GM19043 (cell line): ENCODE measurements at regions not wholly inside any gene's neighbourhood (a gene's known extent, or its start where the extent isn't known, plus 50 kb on each side); places are given as distances from the start of the nearest gene placed in this dataset.

Source experiments
- ATAC-seq: cut with Tn5 transposase; IDR thresholded peaks from one replicate; pipeline ENCODE4 v1.9.1; 2021; ENCODE audit warnings: low read depth; ENCODE audit not compliant: unreplicated experiment

- no peak for ATAC-seq
Measured at GRCh38 chr18:22467760-22468553, 50.2 kb upstream of the CTAGE1 start.

DNA sequence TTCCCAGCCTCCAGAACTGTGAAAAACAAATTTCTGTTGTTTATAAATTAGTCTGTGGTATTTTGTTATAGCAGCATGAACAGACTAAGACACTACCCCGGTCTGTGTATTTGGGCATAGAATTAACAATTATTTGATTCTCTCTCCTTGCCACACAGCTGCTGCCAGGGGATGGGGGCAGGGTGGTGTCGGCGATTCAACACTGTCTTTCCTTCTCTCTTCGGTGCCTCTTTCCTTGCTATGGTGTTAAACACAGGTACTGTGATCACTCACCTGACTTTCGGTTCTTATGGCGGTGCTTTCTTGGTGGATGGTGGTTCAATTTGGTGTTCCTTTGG lies 50.8 kb upstream of the CTAGE1 start:
- no peak for ATAC-seq

DNA sequence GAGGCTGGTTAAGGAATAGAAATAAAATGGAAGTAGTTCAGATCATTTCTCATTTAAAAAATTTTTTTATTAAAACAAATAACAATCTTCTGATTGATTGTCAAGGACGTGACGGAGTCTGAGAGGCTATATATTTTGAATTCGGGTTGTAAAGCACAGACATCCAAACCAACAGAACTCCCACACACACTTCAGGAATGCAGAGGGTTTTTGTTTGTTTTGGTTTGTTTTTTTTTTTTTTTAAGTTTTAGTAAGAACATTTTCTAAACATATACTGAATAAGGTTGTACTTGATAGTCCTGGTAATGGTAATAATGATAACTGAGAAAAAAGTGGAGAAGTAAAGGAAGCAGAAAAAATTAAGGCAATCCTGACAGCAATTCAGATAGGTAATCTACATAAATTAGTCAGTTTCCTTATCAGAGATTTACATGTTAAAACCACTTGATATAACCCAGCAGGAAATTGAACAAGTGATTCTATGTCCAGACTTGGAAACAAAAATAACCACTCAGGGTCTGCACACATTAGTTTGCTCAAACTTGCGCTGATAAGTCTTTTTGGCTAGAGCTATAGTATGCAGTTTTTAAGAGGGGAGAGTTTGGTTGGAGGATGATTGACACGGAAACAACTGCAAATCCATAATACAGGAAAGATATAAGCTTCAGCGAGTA lies 51.5 kb upstream of the CTAGE1 start:
- no peak for ATAC-seq

DNA sequence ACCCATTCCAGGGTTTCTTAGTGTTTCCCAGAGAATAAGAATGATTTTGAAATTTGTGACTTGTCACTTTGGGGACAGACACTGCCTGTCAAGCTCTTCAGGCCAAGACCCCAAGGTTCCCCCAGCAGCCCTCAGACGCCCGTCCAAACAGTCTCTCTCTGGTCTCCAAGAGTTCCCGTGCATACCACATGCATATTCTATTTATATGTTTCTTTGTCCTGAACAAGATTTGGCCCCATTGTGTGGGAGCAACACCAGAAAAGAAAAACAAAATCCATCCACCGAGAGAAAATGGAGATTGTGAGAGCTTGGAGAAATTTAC lies 52.2 kb upstream of the CTAGE1 start:
- ATAC-seq: no peak

DNA sequence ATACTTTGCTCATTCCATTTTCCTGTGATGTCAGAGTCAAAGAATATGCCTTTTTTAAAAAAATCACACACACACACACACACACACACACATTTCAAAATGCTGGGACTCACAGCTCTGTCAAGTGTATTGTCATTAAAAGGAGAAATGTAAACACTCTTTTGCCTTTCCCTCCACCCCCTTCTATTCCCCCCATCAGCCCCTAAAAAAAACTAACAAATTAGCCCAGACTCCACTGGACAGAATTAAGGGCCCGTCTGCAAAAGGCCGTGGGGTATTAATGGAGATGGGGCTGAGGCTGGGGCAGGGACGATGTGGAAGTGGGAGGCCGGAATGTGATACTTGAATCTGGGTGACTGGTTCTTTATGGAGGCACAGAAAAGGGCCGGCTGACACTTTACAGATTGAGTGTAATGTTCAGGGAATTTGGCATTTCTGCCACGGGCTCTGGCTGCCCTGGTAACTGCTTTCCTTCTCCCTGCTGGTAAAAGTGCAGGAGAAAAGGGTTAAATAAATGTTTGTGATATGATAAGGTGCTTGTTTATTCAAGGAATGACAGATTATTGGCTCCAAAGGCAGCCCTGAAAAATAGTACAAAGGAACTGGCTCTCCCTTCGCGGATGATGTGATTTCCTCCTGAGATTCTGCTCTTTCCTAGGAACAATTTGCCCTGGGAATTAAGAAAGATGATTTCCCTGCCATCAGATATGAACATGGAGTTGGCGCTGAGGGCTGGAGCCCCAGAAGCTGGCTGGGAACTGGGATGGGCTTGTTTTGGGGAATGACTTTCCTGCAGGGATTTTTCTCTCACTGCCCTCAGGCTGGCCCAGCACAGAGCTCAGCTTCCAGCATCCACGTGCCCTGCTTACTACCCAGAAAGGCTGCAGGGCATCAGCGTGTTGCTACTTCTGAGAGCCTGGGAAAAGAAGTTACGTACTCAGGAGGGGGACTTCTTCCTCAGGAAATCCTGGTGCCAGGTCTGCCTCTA lies 52.8 kb upstream of the CTAGE1 start:
- ATAC-seq: no peak

GRCh38 chr18:22471546-22472131 lies 53.9 kb upstream of the CTAGE1 start:
- ATAC-seq: no peak

GRCh38 chr18:22473366-22473765 lies 55.7 kb upstream of the CTAGE1 start:
- ATAC-seq: no peak

- ATAC-seq: no peak
Measured at GRCh38 chr18:22475426-22476100, 57.8 kb upstream of the CTAGE1 start.

DNA sequence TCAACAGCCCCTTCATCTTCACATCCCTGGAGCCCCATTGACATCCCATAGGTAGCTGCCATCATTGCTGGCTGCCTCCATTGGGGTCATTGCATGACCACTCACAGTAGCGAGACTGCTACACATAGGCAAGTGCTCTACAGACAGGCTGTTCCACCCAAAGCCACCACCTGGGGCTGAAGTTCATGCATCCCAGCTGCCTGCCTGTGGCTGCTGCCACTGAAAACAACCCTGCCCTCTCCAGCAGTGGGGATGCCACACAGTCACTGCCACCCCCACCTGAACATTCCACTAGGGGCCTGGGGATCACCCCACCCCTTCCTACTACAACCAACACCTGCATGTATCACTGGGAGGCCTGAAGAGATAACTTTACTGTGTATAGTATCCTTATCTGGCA lies 59.5 kb upstream of the CTAGE1 start:
- ATAC-seq: no peak

- ATAC-seq: no peak
Measured at GRCh38 chr18:22482948-22483347, 65.2 kb upstream of the CTAGE1 start.

- no peak for ATAC-seq
Measured at GRCh38 chr18:22483407-22483806, 65.7 kb upstream of the CTAGE1 start.

DNA sequence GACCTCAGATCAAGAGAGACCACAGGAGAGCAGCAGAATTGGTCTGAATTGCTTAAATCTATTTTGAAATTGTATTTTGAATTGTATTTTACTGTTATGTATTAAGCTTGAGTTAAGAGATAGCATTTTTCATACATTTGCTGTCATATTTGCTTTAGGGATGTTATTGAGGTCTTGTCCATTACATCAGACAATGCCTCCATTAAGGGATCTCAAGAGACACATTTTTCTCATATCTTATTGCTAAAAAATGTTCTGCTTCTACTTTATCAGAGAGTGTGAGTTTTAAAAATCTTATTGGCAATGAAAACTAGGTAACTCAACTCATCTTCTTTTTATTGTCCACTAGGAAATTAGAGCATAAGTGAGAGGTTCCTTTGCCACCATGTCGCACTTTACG lies 66.8 kb upstream of the CTAGE1 start:
- no peak for ATAC-seq

DNA sequence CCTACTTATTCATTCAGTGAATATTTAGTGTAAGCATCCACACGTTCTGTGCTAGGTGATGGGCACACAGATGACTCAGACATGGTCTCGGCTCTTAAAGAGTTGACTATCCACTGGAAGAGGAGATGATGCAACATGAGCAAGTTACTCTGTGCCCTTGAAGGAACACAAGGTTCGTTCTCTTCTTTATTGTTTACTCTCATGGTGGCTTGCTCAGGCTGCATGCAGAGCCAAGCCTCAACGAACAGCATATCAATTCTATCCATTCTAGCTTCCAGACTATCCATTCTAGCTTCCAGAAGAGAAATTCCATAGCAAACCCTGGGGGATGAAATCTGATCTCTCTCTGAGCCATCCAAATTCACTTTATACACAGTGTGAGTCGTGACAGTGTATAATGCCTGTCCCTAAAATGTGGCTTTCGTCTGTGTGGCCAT lies 68.1 kb upstream of the CTAGE1 start:
- ATAC-seq: no peak

GRCh38 chr18:22486667-22487066 lies 69.0 kb upstream of the CTAGE1 start:
- ATAC-seq: no peak

DNA sequence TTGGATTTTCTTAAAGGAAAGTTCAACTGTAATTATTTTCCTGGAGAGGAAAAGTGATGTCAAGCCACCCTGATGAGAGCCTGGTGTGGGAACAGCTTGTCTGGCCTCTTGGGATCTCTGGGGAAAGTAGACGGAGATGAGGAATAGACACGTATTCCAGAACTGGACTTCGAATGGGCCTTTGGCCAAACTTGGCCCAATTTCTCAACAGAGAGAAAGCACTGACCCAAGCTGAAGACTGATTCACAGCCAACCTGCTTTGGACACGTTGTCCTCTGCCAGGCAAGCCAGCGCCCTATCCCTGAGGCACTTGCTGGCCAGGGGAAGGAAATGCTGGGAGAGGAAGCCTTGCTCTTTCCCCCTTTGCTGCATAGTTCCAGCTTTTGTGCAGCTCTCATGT lies 70.8 kb upstream of the CTAGE1 start:
- no peak for ATAC-seq

GRCh38 chr18:22489704-22490103 lies 72.0 kb upstream of the CTAGE1 start:
- no peak for ATAC-seq

DNA sequence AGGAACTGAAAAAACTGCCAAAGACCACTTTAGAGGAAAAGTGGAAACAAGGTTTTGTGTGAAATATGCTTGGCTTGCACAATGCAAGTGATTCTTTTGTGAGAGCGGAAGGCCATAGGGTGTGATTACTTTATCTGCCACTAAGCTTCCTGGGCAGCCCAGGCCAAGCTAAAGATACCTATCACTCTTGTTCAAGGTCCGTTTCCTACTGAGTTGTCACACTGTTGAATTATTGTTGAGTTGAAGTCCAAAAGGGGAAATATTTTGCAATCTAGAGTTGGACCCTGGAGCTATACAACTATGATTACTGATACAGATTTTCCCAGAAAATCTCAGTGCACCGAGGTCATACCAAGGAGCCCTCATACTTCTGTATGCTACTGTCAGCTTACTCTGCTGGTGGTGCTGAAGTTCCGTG lies 72.7 kb upstream of the CTAGE1 start:
- no peak for ATAC-seq

DNA sequence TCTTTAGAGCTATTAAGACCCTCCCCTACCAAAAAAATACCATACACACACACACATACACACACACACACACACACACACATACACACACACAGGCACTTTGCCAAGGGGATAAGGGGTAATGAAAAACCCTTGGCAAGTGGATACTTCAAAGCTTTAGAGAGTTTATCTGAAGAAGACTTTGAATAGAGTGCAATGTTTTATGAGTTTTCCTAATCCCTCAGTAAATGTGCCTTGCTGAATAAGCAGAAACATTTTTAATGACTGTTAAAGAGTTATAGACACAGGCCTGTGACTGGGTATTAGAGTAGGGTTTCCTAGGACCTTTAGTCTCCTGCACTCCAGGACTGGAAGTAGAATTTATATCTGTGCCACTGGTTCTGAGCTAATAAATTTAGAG lies 75.5 kb upstream of the CTAGE1 start:
- ATAC-seq: no peak

DNA sequence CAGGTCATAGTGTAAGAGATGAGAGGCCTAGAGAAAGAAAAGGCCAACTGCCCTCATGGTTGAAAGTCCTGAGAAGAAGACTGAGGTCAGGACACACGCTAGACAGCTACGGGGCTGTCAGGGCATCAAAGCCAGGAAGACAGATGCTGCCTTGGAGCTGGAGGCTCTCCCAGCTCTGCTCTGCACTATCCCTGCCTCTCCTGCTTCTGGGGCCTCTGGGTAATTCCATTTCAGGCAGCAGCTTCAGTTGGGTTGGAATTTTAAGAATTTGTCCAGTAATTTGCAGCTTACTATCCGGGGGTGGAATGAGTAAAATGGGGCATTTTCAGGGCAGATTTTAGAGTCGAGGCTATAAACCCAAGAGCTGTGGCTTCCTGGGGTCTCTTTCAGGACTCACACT lies 76.2 kb upstream of the CTAGE1 start:
- no peak for ATAC-seq

DNA sequence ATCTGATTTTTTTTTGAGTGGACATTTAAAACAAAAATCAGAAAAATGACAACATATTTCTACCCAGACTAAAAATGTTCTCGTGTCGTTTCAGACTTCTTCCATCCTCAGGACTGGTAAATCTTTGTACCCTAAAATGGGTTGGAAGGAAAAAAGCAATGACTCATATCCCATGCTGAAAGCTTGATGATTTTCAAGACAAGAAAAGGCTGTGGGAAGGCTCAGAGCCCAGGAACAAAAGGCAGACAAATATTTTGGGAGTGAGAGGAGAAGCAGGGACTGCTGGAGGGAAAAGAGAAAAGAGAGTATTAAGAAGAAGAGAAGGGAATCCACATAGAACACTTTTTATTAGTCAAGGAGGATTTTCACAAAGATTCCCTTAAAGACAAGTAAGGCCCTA lies 77.1 kb upstream of the CTAGE1 start:
- no peak for ATAC-seq
